WERI-Rb-1 (cell line): ENCODE measurements at regions not wholly inside any gene's neighbourhood (a gene's known extent, or its start where the extent isn't known, plus 50 kb on each side); places are given as distances from the start of the nearest gene placed in this dataset.

Experiments used
- DNase-seq: peaks from one replicate; pipeline ENCODE4 v3.0.0-alpha.2; 2020
- H3K27ac ChIP-seq: fragments of 250-450 bp; sonication (Bioruptor Pico); 2 replicates; pipeline ENCODE4 v1.5.1; 2020; ENCODE audit warnings: mild to moderate bottlenecking, moderate library complexity
- H3K27me3 ChIP-seq: fragments of 250-450 bp; sonication (Bioruptor Pico); 2 replicates; pipeline ENCODE4 v1.5.1; 2021; ENCODE audit warnings: mild to moderate bottlenecking, low read depth, moderate library complexity; ENCODE audit not compliant: insufficient read depth, severe bottlenecking
- H3K36me3 ChIP-seq: fragments of 250-450 bp; sonication (Bioruptor Pico); 2 replicates; pipeline ENCODE4 v1.5.1; 2020; ENCODE audit warnings: mild to moderate bottlenecking, moderate library complexity
- H3K4me3 ChIP-seq: 2 replicates; pipeline ENCODE4 v1.5.1; 2011; ENCODE audit warnings: low read depth, mild to moderate bottlenecking, control low read depth, low read length
- H3K9me3 ChIP-seq: fragments of 250-450 bp; sonication (Bioruptor Pico); 2 replicates; pipeline ENCODE4 v1.5.1; 2021; ENCODE audit warnings: mild to moderate bottlenecking, moderate library complexity; ENCODE audit not compliant: severe bottlenecking
- CTCF ChIP-seq: IDR thresholded peaks from 2 replicates; pipeline ENCODE4 v1.5.1; 2011; ENCODE audit warnings: low read depth, mild to moderate bottlenecking, control low read depth, inconsistent platforms, low read length

GRCh38 chr1:101144671-101145448 is 92.0 kb upstream of the S1PR1 start:
- Histone ChIP-seq H3K4me3 (no peak overlapping the region), H3K27me3 (no peaks in the 10 kb centered on the region), H3K27ac (no peak overlapping the region), H3K36me3 (no peaks in the 10 kb centered on the region), H3K9me3 (no peaks in the 10 kb centered on the region)
- no peak for DNase-seq
- TF ChIP-seq CTCF, result no peak

- TF ChIP-seq CTCF, result no peak
- Histone ChIP-seq H3K27ac (no peak overlapping the region), H3K9me3 (no peaks in the 10 kb centered on the region), H3K36me3 (no peaks in the 10 kb centered on the region), H3K27me3 (no peaks in the 10 kb centered on the region), H3K4me3 (no peak overlapping the region)
- DNase-seq, result no peak
Measured at GRCh38 chr1:101142244-101142643, 94.6 kb upstream of the S1PR1 start.

- no peaks in the 10 kb centered on the region for H3K36me3 ChIP-seq
- H3K4me3 ChIP-seq, result no peak overlapping the region
- H3K9me3 ChIP-seq, result no peaks in the 10 kb centered on the region
- no peaks in the 10 kb centered on the region for H3K27me3 ChIP-seq
- TF ChIP-seq CTCF, result no peak
- DNase-seq, result no peak
- H3K27ac ChIP-seq, result no peak overlapping the region
Measured at GRCh38 chr1:101141376-101141775, 95.4 kb upstream of the S1PR1 start.

DNA sequence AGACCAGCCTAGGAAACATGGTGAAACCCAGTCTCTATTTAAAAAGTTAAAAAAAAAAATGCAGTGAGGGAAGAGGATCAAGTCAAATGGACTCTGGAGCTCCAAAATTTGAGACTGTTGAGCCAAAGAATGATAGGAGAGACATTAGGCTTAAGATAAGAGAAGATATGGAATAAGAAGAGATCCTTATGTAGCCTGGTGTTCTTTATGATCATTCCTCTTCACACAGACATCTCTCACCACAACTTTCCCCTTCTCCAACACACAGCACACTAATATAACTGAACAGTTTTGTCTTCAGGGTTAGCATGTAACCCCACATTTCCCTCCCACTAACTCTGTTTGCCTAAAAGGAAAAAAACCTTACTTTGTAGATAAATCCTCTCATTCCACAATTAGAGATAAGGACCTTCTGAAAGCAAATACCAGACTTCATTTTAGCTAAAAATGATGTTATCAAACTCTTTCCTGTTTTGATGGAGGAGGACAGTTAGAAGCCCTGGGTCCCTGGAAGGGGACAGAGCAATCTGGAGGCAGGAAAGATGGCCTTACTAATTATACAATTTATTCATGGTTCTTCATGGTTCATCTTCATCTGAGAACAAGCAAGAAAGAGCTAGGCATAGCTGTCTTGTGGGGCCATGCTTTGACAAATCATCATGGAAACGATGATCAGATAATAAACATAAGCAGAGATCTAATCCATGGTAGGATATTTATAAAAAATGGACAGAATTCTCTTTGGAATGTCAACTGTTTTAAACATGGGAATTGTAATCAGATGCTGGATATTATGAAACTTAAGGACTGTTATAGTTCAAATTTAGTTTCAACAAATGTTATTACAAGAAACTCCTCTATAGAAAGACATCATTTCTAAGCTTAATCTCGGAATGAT is 96.7 kb upstream of the S1PR1 start:
- no peaks in the 10 kb centered on the region for H3K36me3 ChIP-seq
- no peak for DNase-seq
- H3K9me3 ChIP-seq, result no peaks in the 10 kb centered on the region
- no peaks in the 10 kb centered on the region for H3K27me3 ChIP-seq
- no peak overlapping the region for H3K4me3 ChIP-seq
- no peak overlapping the region for H3K27ac ChIP-seq
- no peak for TF ChIP-seq CTCF

DNA sequence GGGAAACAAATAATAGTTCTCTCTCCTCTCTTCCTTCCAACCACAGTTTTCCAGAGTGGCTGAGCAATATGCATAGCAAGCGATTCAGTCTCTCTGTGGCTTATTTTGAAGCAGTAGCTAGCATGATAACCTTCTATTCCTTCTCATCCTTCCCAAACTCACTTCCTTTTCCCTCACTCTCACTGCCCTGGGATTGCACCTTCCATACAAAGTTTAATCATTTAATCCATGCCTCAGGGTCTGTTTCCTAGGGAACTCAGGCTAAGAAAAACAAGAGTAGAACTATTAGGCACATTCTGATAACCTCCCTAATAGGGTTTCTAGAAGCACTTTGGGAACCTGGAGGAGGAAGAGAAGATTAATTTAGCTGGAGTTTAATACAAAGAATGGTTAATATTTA is 97.7 kb upstream of the S1PR1 start:
- no peak for DNase-seq
- no peaks in the 10 kb centered on the region for H3K9me3 ChIP-seq
- H3K4me3 ChIP-seq, result no peak overlapping the region
- no peaks in the 10 kb centered on the region for H3K36me3 ChIP-seq
- no peak overlapping the region for H3K27ac ChIP-seq
- no peaks in the 10 kb centered on the region for H3K27me3 ChIP-seq
- TF ChIP-seq CTCF, result no peak
